SK-N-SH (cell line): ENCODE measurements at regions not wholly inside any gene's neighbourhood (a gene's known extent, or its start where the extent isn't known, plus 50 kb on each side); places are given as distances from the start of the nearest gene placed in this dataset.

ENCODE experiments used
- CTCF ChIA-PET: fragments of 300-600, 350-600 bp; formaldehyde crosslinking; extraction: SDS; loops from one replicate; lab custom pipeline; 2021; lab: Yijun Ruan, JAX
- POLR2A ChIA-PET: fragments of 350-600 bp; sonication (Branson Sonifier 250); formaldehyde crosslinking; extraction: SDS; loops from one replicate; lab custom pipeline; 2020; ENCODE audit warnings: antibody characterized with exemption, inconsistent platforms; lab: Yijun Ruan, JAX
- DNase-seq: peaks from one replicate; pipeline ENCODE4 v3.0.0; 2012
- H2AFZ ChIP-seq: fragments of 200-600 bp; sonication (generic); 2 replicates; pipeline ENCODE4 v1.8.1; 2016; ENCODE audit warnings: antibody characterized with exemption, mild to moderate bottlenecking, low read depth
- H3F3A ChIP-seq: fragments of 200-600 bp; sonication (generic); replicated peaks from 2 replicates; pipeline ENCODE3; 2016; ENCODE audit warnings: antibody characterized with exemption, mild to moderate bottlenecking; ENCODE audit not compliant: insufficient read depth
- H3K27ac ChIP-seq, 2 experiments: fragments of 200-500 bp in 1 of 2; fragments of 200-600 bp in 1 of 2; sonication (Bioruptor generic) in 1 of 2; sonication (generic), shearing (Covaris generic) in 1 of 2; 2 replicates each; pipeline versions ENCODE4 v1.5.1 to v1.6.1; 2014 to 2016; ENCODE audit warnings: low read depth in 2 of 2, inconsistent platforms in 1 of 2, low read length in 1 of 2, mild to moderate bottlenecking in 1 of 2, mixed read lengths in 1 of 2
- H3K27me3 ChIP-seq: fragments of 200-600 bp; sonication (generic), shearing (Covaris generic); 2 replicates; pipeline ENCODE4 v1.6.1; 2016; ENCODE audit warnings: mixed run types; ENCODE audit not compliant: insufficient read depth
- H3K36me3 ChIP-seq, 2 experiments: fragments of 200-500 bp in 1 of 2; fragments of 200-600 bp in 1 of 2; sonication (Bioruptor generic) in 1 of 2; sonication (generic) in 1 of 2; replicated peaks in 1 of 2; 2 replicates each; pipeline versions ENCODE3 to v1.5.1; 2014 to 2016; ENCODE audit warnings: low read length in 1 of 2, mild to moderate bottlenecking in 1 of 2; ENCODE audit not compliant: insufficient read depth in 2 of 2, control insufficient read depth in 1 of 2
- H3K4me1 ChIP-seq, 2 experiments: fragments of 200-500 bp in 1 of 2; fragments of 200-600 bp in 1 of 2; sonication (Bioruptor generic) in 1 of 2; sonication (generic), shearing (Covaris generic) in 1 of 2; 2 replicates each; pipeline versions ENCODE4 v1.5.1 to v1.6.1; 2014 to 2016; ENCODE audit warnings: low read depth in 1 of 2, low read length in 1 of 2, mixed run types in 1 of 2; ENCODE audit not compliant: insufficient read depth in 2 of 2, control insufficient read depth in 1 of 2
- H3K4me2 ChIP-seq: fragments of 200-600 bp; sonication (generic), shearing (Covaris generic); 2 replicates; pipeline ENCODE4 v1.6.1; 2017; ENCODE audit warnings: mixed run types
- H3K4me3 ChIP-seq, 2 experiments: fragments of 200-500 bp in 1 of 2; fragments of 200-600 bp in 1 of 2; sonication (Bioruptor generic) in 1 of 2; sonication (generic), shearing (Covaris generic) in 1 of 2; 2 replicates each; pipeline versions ENCODE4 v1.5.1 to v1.8.1; 2014 to 2016; ENCODE audit warnings: low read depth in 2 of 2, inconsistent platforms in 1 of 2, low read length in 1 of 2, mild to moderate bottlenecking in 1 of 2, mixed read lengths in 1 of 2, moderate library complexity in 1 of 2
- H3K79me2 ChIP-seq: fragments of 200-600 bp; sonication (generic); 2 replicates; pipeline ENCODE4 v1.8.1; 2017; ENCODE audit warnings: mild to moderate bottlenecking; ENCODE audit not compliant: insufficient read depth
- H3K9ac ChIP-seq: fragments of 200-600 bp; sonication (generic); 2 replicates; pipeline ENCODE4 v1.6.1; 2017; ENCODE audit warnings: mixed run types
- H3K9me2 ChIP-seq: fragments of 200-600 bp; sonication (generic); 2 replicates; pipeline ENCODE4 v1.6.1; 2017; ENCODE audit warnings: mixed run types
- H3K9me3 ChIP-seq: fragments of 200-600 bp; sonication (generic); 2 replicates; pipeline ENCODE4 v1.6.1; 2017; ENCODE audit warnings: mixed run types, mild to moderate bottlenecking, moderate library complexity
- H4K20me1 ChIP-seq: fragments of 200-600 bp; sonication (generic); 2 replicates; pipeline ENCODE4 v1.6.1; 2017; ENCODE audit warnings: mild to moderate bottlenecking, mixed run types; ENCODE audit not compliant: insufficient read depth
- CHD2 ChIP-seq: fragments of 150-350 bp; IDR thresholded peaks from 2 replicates; pipeline ENCODE4 v1.6.1; 2018; ENCODE audit warnings: low read length; ENCODE audit not compliant: partially characterized antibody
- CTCF ChIP-seq: fragments of 200-600 bp; sonication (generic); IDR thresholded peaks from 2 replicates; pipeline ENCODE4 v1.6.1; 2017; ENCODE audit warnings: antibody characterized with exemption, mild to moderate bottlenecking, moderate library complexity
- EP300 ChIP-seq, 2 experiments: IDR thresholded peaks; 2 replicates each; pipeline versions ENCODE4 v1.4.0 to v1.6.1; 2012; ENCODE audit warnings: borderline replicate concordance in 1 of 2, low read depth in 1 of 2, low read length in 1 of 2
- FOXJ3 ChIP-seq: sonication (generic); formaldehyde crosslinking; IDR thresholded peaks from 2 replicates; pipeline ENCODE4 v1.5.1; 2020; ENCODE audit warnings: mild to moderate bottlenecking, missing genetic modification reagents
- FOXM1 ChIP-seq: IDR thresholded peaks from 2 replicates; pipeline ENCODE4 v1.4.0; 2012; ENCODE audit warnings: low read depth, mild to moderate bottlenecking
- MAX ChIP-seq: IDR thresholded peaks from 2 replicates; pipeline ENCODE4 v1.4.0; 2012; ENCODE audit warnings: low read depth
- MEF2A ChIP-seq: IDR thresholded peaks from 2 replicates; pipeline ENCODE4 v1.4.0; 2012; ENCODE audit warnings: low read depth, borderline replicate concordance
- NRF1 ChIP-seq: IDR thresholded peaks from 2 replicates; pipeline ENCODE4 v1.6.1; 2012; ENCODE audit warnings: low read depth, mild to moderate bottlenecking, low read length
- RCOR1 ChIP-seq: fragments of 150-350 bp; IDR thresholded peaks from 2 replicates; pipeline ENCODE4 v1.6.1; 2017; ENCODE audit warnings: antibody characterized with exemption, low read length
- REST ChIP-seq: IDR thresholded peaks from 2 replicates; pipeline ENCODE4 v1.6.1; 2012; ENCODE audit warnings: mild to moderate bottlenecking, low read depth, low read length, moderate library complexity
- RXRA ChIP-seq: IDR thresholded peaks from 2 replicates; pipeline ENCODE4 v1.4.0; 2012; ENCODE audit warnings: low read depth, mild to moderate bottlenecking, borderline replicate concordance
- SIN3A ChIP-seq: IDR thresholded peaks from 2 replicates; pipeline ENCODE4 v1.6.1; 2012; ENCODE audit warnings: low read depth, mild to moderate bottlenecking, low read length, moderate library complexity, borderline replicate concordance
- TCF12 ChIP-seq: IDR thresholded peaks from 2 replicates; pipeline ENCODE4 v1.4.0; 2012
- TEAD4 ChIP-seq: IDR thresholded peaks from 2 replicates; pipeline ENCODE4 v1.4.0; 2012; ENCODE audit warnings: mild to moderate bottlenecking, borderline replicate concordance; ENCODE audit not compliant: insufficient read depth
- USF2 ChIP-seq: fragments of 150-350 bp; IDR thresholded peaks from 2 replicates; pipeline ENCODE4 v1.6.1; 2017; ENCODE audit warnings: antibody characterized with exemption, low read length, low read depth, borderline replicate concordance
- YY1 ChIP-seq: IDR thresholded peaks from 2 replicates; pipeline ENCODE4 v1.4.0; 2012; ENCODE audit warnings: low read depth, mild to moderate bottlenecking
- ZBTB33 ChIP-seq: IDR thresholded peaks from 2 replicates; pipeline ENCODE4 v1.4.0; 2012; ENCODE audit warnings: low read depth, borderline replicate concordance
- WGBS: methylation state at CpG from one replicate; pipeline ENCODE4 v1.1.6; 2017; ENCODE audit warnings: low lambda C conversion rate; 5-methylcytosine and 5-hydroxymethylcytosine counted together

- Histone ChIP-seq H3K4me1 (peaks cover 0 to 16% of the 10 kb centered on the region in 2 experiments; a peak in 1 of 4 replicates), H3K4me2 (no peak overlapping the region), H3K9me3 (no peaks in the 10 kb centered on the region), H3K27ac (no peak overlapping the region), H3K4me3 (no peak overlapping the region), H4K20me1 (no peaks in the 10 kb centered on the region), H3K36me3 (no peaks in the 10 kb centered on the region), H3K9me2 (no peaks in the 10 kb centered on the region), H3K27me3 (no peaks in the 10 kb centered on the region), H3K9ac (no peak overlapping the region), H3K79me2 (no peaks in the 10 kb centered on the region), H3F3A (peaks cover 13% of the 10 kb centered on the region), H2AFZ (no peak overlapping the region)
- DNase-seq: no peak
- POLR2A ChIA-PET: no interaction called here
- over 99% methylated on average over 10 of the region's 10 CpGs for WGBS
- CTCF ChIA-PET: no interaction called here
- TF ChIP-seq ZBTB33: no peak
- TF ChIP-seq MEF2A: no peak
- TF ChIP-seq RCOR1: no peak
- TF ChIP-seq FOXJ3 (CRISPR knock-in tag): no peak
- no peak for TF ChIP-seq CTCF
- TF ChIP-seq TEAD4: no peak
- TF ChIP-seq FOXM1: no peak
- TF ChIP-seq CHD2: no peak
- TF ChIP-seq EP300 (IDR thresholded peaks at IDR 0.05; ENCODE audit: borderline replicate concordance in 1 of 2, low read depth in 1 of 2, low read length in 1 of 2): no peak
- no peak for TF ChIP-seq YY1
- TF ChIP-seq USF2: no peak
- no peak for TF ChIP-seq MAX
- no peak for TF ChIP-seq TCF12
Observed at GRCh38 chr20:53702617-53703016, 109.0 kb upstream of the ZNF217 start.

- DNase-seq: no peak
- Histone ChIP-seq H3K79me2 (no peaks in the 10 kb centered on the region), H3K27ac (no peak overlapping the region), H3K9me2 (no peaks in the 10 kb centered on the region), H2AFZ (no peak overlapping the region), H3K4me3 (no peak overlapping the region), H3K9me3 (no peaks in the 10 kb centered on the region), H3K4me1 (peaks cover 0 to 2% of the 10 kb centered on the region in 2 experiments; a peak in 1 of 4 replicates), H4K20me1 (no peaks in the 10 kb centered on the region), H3K4me2 (no peak overlapping the region), H3K9ac (no peak overlapping the region), H3F3A (no peaks in the 10 kb centered on the region), H3K27me3 (no peaks in the 10 kb centered on the region), H3K36me3 (no peaks in the 10 kb centered on the region)
- CTCF ChIA-PET: no interaction called here
- POLR2A ChIA-PET: no interaction called here
- TF ChIP-seq SIN3A (no peak), USF2 (no peak), REST (no peak), RXRA (no peak), CHD2 (no peak), NRF1 (no peak), FOXM1 (no peak), TEAD4 (no peak)
Observed at GRCh38 chr20:53699906-53700305, 106.3 kb upstream of the ZNF217 start.
